Lower leg skin (tissue), 3 donors: ENCODE measurements at regions not wholly inside any gene's neighbourhood (a gene's known extent, or its start where the extent isn't known, plus 50 kb on each side); places are given as distances from the start of the nearest gene placed in this dataset.

ENCODE experiments used
- POLR2A ChIP-seq, 2 donors: fragments of 450-650 bp; IDR thresholded peaks; one replicate each; pipeline ENCODE4 v1.6.1; 2016 to 2017; ENCODE audit warnings: antibody characterized with exemption in 2 of 2, mild to moderate bottlenecking in 1 of 2, moderate library complexity in 1 of 2
- TF ChIP-seq, protein P1 (sequence below), 3 donors: fragments of 450-650 bp; IDR thresholded peaks; one replicate each; pipeline ENCODE4 v1.5.1; 2016; ENCODE audit warnings: antibody characterized with exemption in 3 of 3, mild to moderate bottlenecking in 3 of 3, moderate library complexity in 2 of 3

GRCh38 chr6:145151624-145152023 is 583.7 kb downstream of the EPM2A start:
- TF ChIP-seq, protein P1, sequence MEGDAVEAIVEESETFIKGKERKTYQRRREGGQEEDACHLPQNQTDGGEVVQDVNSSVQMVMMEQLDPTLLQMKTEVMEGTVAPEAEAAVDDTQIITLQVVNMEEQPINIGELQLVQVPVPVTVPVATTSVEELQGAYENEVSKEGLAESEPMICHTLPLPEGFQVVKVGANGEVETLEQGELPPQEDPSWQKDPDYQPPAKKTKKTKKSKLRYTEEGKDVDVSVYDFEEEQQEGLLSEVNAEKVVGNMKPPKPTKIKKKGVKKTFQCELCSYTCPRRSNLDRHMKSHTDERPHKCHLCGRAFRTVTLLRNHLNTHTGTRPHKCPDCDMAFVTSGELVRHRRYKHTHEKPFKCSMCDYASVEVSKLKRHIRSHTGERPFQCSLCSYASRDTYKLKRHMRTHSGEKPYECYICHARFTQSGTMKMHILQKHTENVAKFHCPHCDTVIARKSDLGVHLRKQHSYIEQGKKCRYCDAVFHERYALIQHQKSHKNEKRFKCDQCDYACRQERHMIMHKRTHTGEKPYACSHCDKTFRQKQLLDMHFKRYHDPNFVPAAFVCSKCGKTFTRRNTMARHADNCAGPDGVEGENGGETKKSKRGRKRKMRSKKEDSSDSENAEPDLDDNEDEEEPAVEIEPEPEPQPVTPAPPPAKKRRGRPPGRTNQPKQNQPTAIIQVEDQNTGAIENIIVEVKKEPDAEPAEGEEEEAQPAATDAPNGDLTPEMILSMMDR (IDR thresholded peaks at IDR 0.05) = no peak
- TF ChIP-seq POLR2A (IDR thresholded peaks at IDR 0.05) = no peak
